HL-60 (cell line): ENCODE measurements at regions not wholly inside any gene's neighbourhood (a gene's known extent, or its start where the extent isn't known, plus 50 kb on each side); places are given as distances from the start of the nearest gene placed in this dataset.

ENCODE experiments used
- CTCF ChIP-seq: IDR thresholded peaks from one replicate; pipeline ENCODE4 v1.5.1; 2011; ENCODE audit warnings: low read length, control low read depth, inconsistent platforms; ENCODE audit not compliant: insufficient read depth
- REST ChIP-seq: IDR thresholded peaks from 2 replicates; pipeline ENCODE4 v1.6.1; 2012; ENCODE audit warnings: low read depth; ENCODE audit not compliant: insufficient replicate concordance

- TF ChIP-seq REST (no peak), CTCF (no peak)
These were observed 1242.1 kb downstream of the HACE1 start for GRCh38 chr6:103617642-103618041.
